Activated CD4-positive, alpha-beta T cell treated with anti-CD3 and anti-CD28 coated beads for 36 hours (primary cell): ENCODE measurements at regions not wholly inside any gene's neighbourhood (a gene's known extent, or its start where the extent isn't known, plus 50 kb on each side); places are given as distances from the start of the nearest gene placed in this dataset.
"Not testable (repeated sequence)": the region's sequence is repeated elsewhere in the genome, so short reads cannot be mapped to it uniquely, and the experiment has no call there.

Experiments
- ATAC-seq: fragments of 200-7000 bp; cut with Tn5 transposase; one replicate; pipeline ENCODE4 v1.10.0; 2021; ENCODE audit warnings: mild to moderate bottlenecking, moderate library complexity
- CTCF ChIA-PET: fragments of 350-600 bp; sonication (Branson Sonifier 250); formaldehyde crosslinking; loops from one replicate; lab custom pipeline; 2021; ENCODE audit warnings: antibody characterized with exemption; lab: Charles Lee
- POLR2A ChIA-PET: fragments of 350-600 bp; sonication (Branson Sonifier 250); formaldehyde crosslinking; loops from one replicate; lab custom pipeline; 2021; ENCODE audit warnings: antibody characterized with exemption, inconsistent platforms; lab: Charles Lee
- DNase-seq: peaks from one replicate; pipeline ENCODE4 v3.0.0-alpha.2; 2020
- H3K27ac Mint-ChIP-seq: one replicate; pipeline ENCODE4 v1.8.0; 2021; ENCODE audit warnings: mixed read lengths
- H3K27me3 Mint-ChIP-seq: one replicate; pipeline ENCODE4 v1.8.0; 2021; ENCODE audit warnings: mixed read lengths
- H3K36me3 Mint-ChIP-seq: one replicate; pipeline ENCODE4 v1.8.0; 2021; ENCODE audit warnings: low read depth, mixed read lengths
- H3K4me1 Mint-ChIP-seq: one replicate; pipeline ENCODE4 v1.8.0; 2021; ENCODE audit warnings: mixed read lengths
- H3K4me3 Mint-ChIP-seq: one replicate; pipeline ENCODE4 v1.8.0; 2021; ENCODE audit warnings: mild to moderate bottlenecking, moderate library complexity, mixed read lengths
- H3K9me3 Mint-ChIP-seq: one replicate; pipeline ENCODE4 v1.8.0; 2021; ENCODE audit warnings: low read depth, mixed read lengths
- intact Hi-C, 2 experiments: fragments of 100-400 bp; cut with DNase I in 1 of 2; cut with micrococcal nuclease in 1 of 2; formaldehyde crosslinking; loops; one replicate each; pipeline versions ENCODE4 v1.14.2 to v1.15.1; 2022 to 2024; cut with DNase I, micrococcal nuclease

- intact Hi-C loops = no loop called here
- POLR2A ChIA-PET = no interaction called here
Observed at GRCh38 chrX:101749436-101749835, 89.8 kb upstream of the ARMCX2 start.

DNA sequence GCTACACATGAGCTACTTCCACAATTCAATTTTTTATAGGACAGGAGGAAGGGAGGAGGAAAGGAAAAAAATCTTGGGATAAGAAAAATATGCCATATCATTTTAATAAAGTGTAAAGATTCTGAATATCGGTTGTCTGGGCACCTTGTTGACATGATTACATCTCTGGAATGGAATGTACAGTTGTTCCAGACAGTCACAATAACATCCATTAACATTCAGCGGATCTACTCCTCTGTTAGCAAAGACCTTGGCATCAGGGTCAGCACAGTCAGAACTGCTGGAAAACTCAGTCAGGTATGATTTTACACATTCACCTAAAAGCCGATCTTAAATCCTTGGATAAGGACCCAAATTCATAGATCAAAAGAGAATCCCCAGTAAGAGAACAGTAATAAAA lies 85.4 kb upstream of the ARMCX2 start:
- H3K36me3 Mint-ChIP-seq = no peaks in the 10 kb centered on the region
- no peaks in the 10 kb centered on the region for H3K9me3 Mint-ChIP-seq
- no peak overlapping the region for H3K4me3 Mint-ChIP-seq
- no peak overlapping the region for H3K27ac Mint-ChIP-seq
- peaks cover 3% of the 10 kb centered on the region for H3K27me3 Mint-ChIP-seq
- DNase-seq (no peak), ATAC-seq (no peak)
- CTCF ChIA-PET = no interaction called here
- intact Hi-C loops = no loop called here
- POLR2A ChIA-PET = no interaction called here
- no peaks in the 10 kb centered on the region for H3K4me1 Mint-ChIP-seq

More at GRCh38 chrX:101749436-101749835, 89.8 kb upstream of the ARMCX2 start:
- CTCF ChIA-PET = no interaction called here
- Mint-ChIP-seq H3K27me3 (peaks cover 9% of the 10 kb centered on the region), H3K36me3 (no peaks in the 10 kb centered on the region), H3K4me3 (no peak overlapping the region), H3K4me1 (no peaks in the 10 kb centered on the region), H3K27ac (no peak overlapping the region), H3K9me3 (no peaks in the 10 kb centered on the region)
- ATAC-seq (no peak), DNase-seq (no peak)

GRCh38 chrX:101744085-101744484 lies 84.4 kb upstream of the ARMCX2 start:
- no peaks in the 10 kb centered on the region for H3K36me3 Mint-ChIP-seq
- ChIA-PET CTCF (no interaction called here), POLR2A (no interaction called here)
- H3K9me3 Mint-ChIP-seq = no peaks in the 10 kb centered on the region
- no peaks in the 10 kb centered on the region for H3K27me3 Mint-ChIP-seq
- intact Hi-C loops = no loop called here
- H3K27ac Mint-ChIP-seq = no peak overlapping the region
- DNase-seq (no peak), ATAC-seq (no peak)
- no peaks in the 10 kb centered on the region for H3K4me1 Mint-ChIP-seq
- no peak overlapping the region for H3K4me3 Mint-ChIP-seq

- ChIA-PET CTCF (interaction anchor here (0.6 kb wide), 1 partner anchor 147 kb away, joined by 3 read pairs; no protein-coding TSS in a partner anchor), POLR2A (no interaction called here)
- H3K27me3 Mint-ChIP-seq = no peaks in the 10 kb centered on the region
- no peaks in the 10 kb centered on the region for H3K36me3 Mint-ChIP-seq
- no peak overlapping the region for H3K4me3 Mint-ChIP-seq
- DNase-seq = no peak
- intact Hi-C loops = no loop called here
- H3K9me3 Mint-ChIP-seq = no peaks in the 10 kb centered on the region
- no peak overlapping the region for H3K27ac Mint-ChIP-seq
- no peak for ATAC-seq
- no peaks in the 10 kb centered on the region for H3K4me1 Mint-ChIP-seq
Observed at GRCh38 chrX:101740642-101741041, 81.0 kb upstream of the ARMCX2 start.

- POLR2A ChIA-PET, intact Hi-C loops: not testable (repeated sequence)
Observed at GRCh38 chrX:101738867-101739266, 79.2 kb upstream of the ARMCX2 start.

GRCh38 chrX:101738411-101738810 lies 78.8 kb upstream of the ARMCX2 start:
- intact Hi-C loops, H3K9me3 Mint-ChIP-seq, H3K4me3 Mint-ChIP-seq, ATAC-seq, CTCF ChIA-PET, H3K27me3 Mint-ChIP-seq, DNase-seq, H3K4me1 Mint-ChIP-seq, H3K36me3 Mint-ChIP-seq, POLR2A ChIA-PET, H3K27ac Mint-ChIP-seq: not testable (repeated sequence)

More at GRCh38 chrX:101738867-101739266, 79.2 kb upstream of the ARMCX2 start:
- DNase-seq, H3K4me1 Mint-ChIP-seq, H3K27ac Mint-ChIP-seq, CTCF ChIA-PET, H3K27me3 Mint-ChIP-seq, H3K4me3 Mint-ChIP-seq, ATAC-seq, H3K9me3 Mint-ChIP-seq, H3K36me3 Mint-ChIP-seq: not testable (repeated sequence)

GRCh38 chrX:101736651-101737050 lies 77.0 kb upstream of the ARMCX2 start:
- Mint-ChIP-seq H3K27ac (no peak overlapping the region), H3K4me1 (no peaks in the 10 kb centered on the region), H3K4me3 (no peak overlapping the region), H3K9me3 (no peaks in the 10 kb centered on the region), H3K27me3 (no peaks in the 10 kb centered on the region), H3K36me3 (no peaks in the 10 kb centered on the region)
- POLR2A ChIA-PET = no interaction called here
- ATAC-seq = no peak
- CTCF ChIA-PET = interaction anchor here (1.6 kb wide), 1 partner anchor 22 kb away, joined by 3 read pairs; no protein-coding TSS in a partner anchor
- DNase-seq = no peak
- intact Hi-C loops = no loop called here

- Mint-ChIP-seq H3K4me1 (no peaks in the 10 kb centered on the region), H3K4me3 (no peak overlapping the region), H3K36me3 (no peaks in the 10 kb centered on the region), H3K27me3 (no peaks in the 10 kb centered on the region), H3K9me3 (peaks cover 2% of the 10 kb centered on the region), H3K27ac (no peak overlapping the region)
- DNase-seq (no peak), ATAC-seq (no peak)
- POLR2A ChIA-PET = no interaction called here
- intact Hi-C loops = no loop called here
- CTCF ChIA-PET = no interaction called here
Observed at GRCh38 chrX:101732870-101733269, 73.2 kb upstream of the ARMCX2 start.

DNA sequence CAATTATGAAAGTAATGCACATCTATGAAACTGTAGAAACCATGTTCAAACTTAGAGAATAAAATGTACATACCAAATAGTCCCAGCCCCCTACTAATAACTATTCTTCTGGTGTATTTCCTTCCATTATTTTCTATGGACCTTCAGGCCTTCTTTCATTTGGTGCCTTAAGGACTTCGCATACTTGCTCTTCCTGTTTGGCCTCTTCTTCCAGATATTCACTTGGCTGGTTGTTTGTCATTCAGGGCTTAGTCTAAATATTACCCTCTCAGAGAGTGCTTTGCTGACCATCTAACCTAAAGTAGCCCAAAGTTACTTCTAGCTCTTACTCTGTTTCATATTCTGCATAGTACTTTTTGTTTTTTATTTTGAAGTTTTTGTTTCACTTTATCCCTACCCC lies 70.3 kb upstream of the ARMCX2 start:
- ChIA-PET POLR2A (no interaction called here), CTCF (no interaction called here)
- Mint-ChIP-seq H3K4me3 (no peak overlapping the region), H3K27me3 (peaks cover 7% of the 10 kb centered on the region), H3K9me3 (peaks cover 2% of the 10 kb centered on the region), H3K36me3 (no peaks in the 10 kb centered on the region), H3K4me1 (no peaks in the 10 kb centered on the region), H3K27ac (no peak overlapping the region)
- ATAC-seq = no peak
- intact Hi-C loops = no loop called here
- no peak for DNase-seq
